ENCODE measurements at regions not wholly inside any gene's neighbourhood (a gene's known extent, or its start where the extent isn't known, plus 50 kb on each side); places are given as distances from the start of the nearest gene placed in this dataset.

GRCh38 chr3:124234852-124235252, 242.9 kb upstream of the ROPN1 start:
- Histone ChIP-seq H3K4me1 (replicated peaks in 1 of 4; ENCODE audit: control insufficient read depth in 3 of 4, insufficient read depth in 4 of 4, low read length in 3 of 4) (peaks cover 2 to 6% (median 4%) of the 10 kb centered on the region in 4 experiments; a peak in 5 of 7 replicates), H3K27ac (ENCODE audit: low read depth, low read length) (no peak overlapping the region), H3K9me3 (ENCODE audit: insufficient read depth in 2 of 2, low read depth in 1 of 2, low read length in 1 of 2) (no peaks in the 10 kb centered on the region), H4K5ac (ENCODE audit: insufficient read length, low read depth, low read length) (no peak overlapping the region), H2BK15ac (ENCODE audit: low read length) (no peak overlapping the region), H3K4me2 (ENCODE audit: insufficient read depth in 1 of 2, low read depth in 2 of 2, low read length in 2 of 2) (no peak overlapping the region), H3K23ac (ENCODE audit: insufficient read length) (no peak overlapping the region), H2AK5ac (ENCODE audit: low read depth, low read length) (no peak overlapping the region), H4K8ac (ENCODE audit: extremely low read depth, insufficient read depth, low read length) (no peak overlapping the region), H4K20me1 (replicated peaks in 1 of 2; ENCODE audit: control insufficient read depth in 1 of 2, insufficient read depth in 2 of 2, low read length in 2 of 2) (no peaks in the 10 kb centered on the region), H3K36me3 (ENCODE audit: control insufficient read depth in 2 of 4, insufficient read depth in 4 of 4, low read length in 3 of 4) (no peaks in the 10 kb centered on the region), H3K79me1 (ENCODE audit: low read depth, low read length) (no peaks in the 10 kb centered on the region), H2BK20ac (ENCODE audit: low read length) (no peak overlapping the region), H2BK12ac (ENCODE audit: low read depth, low read length) (no peak overlapping the region), H3K23me2 (ENCODE audit: low read depth, low read length) (0 out of 2 replicates have a peak, but pooled peaks cover 3% of the 10 kb centered on the region), H3K18ac (ENCODE audit: extremely low read depth, low read length) (no peak overlapping the region), H3K56ac (replicated peaks; ENCODE audit: insufficient read length, low read depth, low read length) (no peak overlapping the region), H3K27me3 (replicated peaks in 1 of 4; ENCODE audit: control insufficient read depth in 3 of 4, extremely low read depth in 1 of 4, insufficient read depth in 3 of 4, low read length in 3 of 4) (no peaks in the 10 kb centered on the region; a peak in 1 of 7 replicates), H3K14ac (ENCODE audit: insufficient read length) (no peak overlapping the region), H2BK5ac (ENCODE audit: low read depth, low read length) (no peak overlapping the region), H2BK120ac (replicated peaks; ENCODE audit: low read depth, low read length) (no peak overlapping the region), H4K91ac (replicated peaks; ENCODE audit: insufficient read length, low read length) (no peak overlapping the region), H3K79me2 (ENCODE audit: control insufficient read depth in 1 of 2, insufficient read depth in 2 of 2, low read length in 2 of 2) (no peaks in the 10 kb centered on the region), H3K4me3 (ENCODE audit: extremely low read depth in 1 of 4, insufficient read depth in 2 of 4, low read depth in 3 of 4, low read length in 4 of 4) (no peak overlapping the region), H3K9ac (replicated peaks in 1 of 4; ENCODE audit: extremely low read depth in 1 of 4, low read depth in 3 of 4, low read length in 3 of 4) (no peak overlapping the region), H2AFZ (ENCODE audit: low read length) (no peak overlapping the region), H3K4ac (replicated peaks; ENCODE audit: insufficient read length, low read depth, low read length) (no peak overlapping the region)
- FAIRE-seq (no peak), DNase-seq (ENCODE audit: low read depth in 1 of 2, low spot score in 2 of 2) (no peak)
- ChIA-PET POLR2A (ENCODE audit: partially characterized antibody) (no interaction called here), CTCF (ENCODE audit: partially characterized antibody) (interaction anchor here (0.9 to 2.7 kb wide), 2 partner anchors 12 to 24 kb away, joined by 4 to 13 read pairs; no protein-coding TSS in a partner anchor)
- WGBS, 2 experiments (ENCODE audit: extremely low coverage in 1 of 2, insufficient coverage in 1 of 2, insufficient read length in 1 of 2, insufficient replicate concordance in 2 of 2, low coverage in 1 of 2, low lambda C conversion rate in 2 of 2, missing lambda C conversion rate in 1 of 2): 94% methylated on average over 7 of the region's 7 CpGs; no CpG with 5 or more reads in 1 of the 2 experiments
- no peak for TF ChIP-seq ZNF274 (IDR thresholded peaks at IDR 0.05; ENCODE audit: borderline replicate concordance, extremely low read depth, low read length)
- no peak for TF ChIP-seq BRCA1 (IDR thresholded peaks at IDR 0.05; ENCODE audit: low read depth, low read length)
- no peak for TF ChIP-seq SUZ12 (IDR thresholded peaks at IDR 0.05; ENCODE audit: low read length)
- TF ChIP-seq CREB1 (IDR thresholded peaks at IDR 0.05): no peak
- no peak for TF ChIP-seq CHD2 (IDR thresholded peaks at IDR 0.05; ENCODE audit: low read length)
- TF ChIP-seq BCL11A (IDR thresholded peaks at IDR 0.05; ENCODE audit: low read depth in 2 of 2, low read length in 2 of 2): no peak
- TF ChIP-seq TEAD4 (IDR thresholded peaks at IDR 0.05; ENCODE audit: low read depth, low read length): no peak
- TF ChIP-seq CBX5 (IDR thresholded peaks at IDR 0.05; ENCODE audit: low read depth, low read length): no peak
- no peak for TF ChIP-seq TAF7 (optimal IDR thresholded peaks at IDR 0.05; ENCODE audit: borderline replicate concordance, low read depth, low read length)
- TF ChIP-seq BACH1 (IDR thresholded peaks at IDR 0.05; ENCODE audit: low read length): no peak
- no peak for TF ChIP-seq SP4 (IDR thresholded peaks at IDR 0.05; ENCODE audit: low read length)
- no peak for TF ChIP-seq YY1 (IDR thresholded peaks at IDR 0.05; ENCODE audit: low read depth, low read length)
- no peak for TF ChIP-seq GTF2F1 (IDR thresholded peaks at IDR 0.05; ENCODE audit: borderline replicate concordance, low read depth, low read length)
- TF ChIP-seq E2F6 (IDR thresholded peaks at IDR 0.05): no peak
- TF ChIP-seq EZH2 (IDR thresholded peaks at IDR 0.05; ENCODE audit: low read depth, low read length, severe bottlenecking): no peak
- no peak for TF ChIP-seq KDM1A (IDR thresholded peaks at IDR 0.05; ENCODE audit: borderline replicate concordance, low read length)
